DND-41 (cell line): ENCODE measurements at regions not wholly inside any gene's neighbourhood (a gene's known extent, or its start where the extent isn't known, plus 50 kb on each side); places are given as distances from the start of the nearest gene placed in this dataset.

Source experiments
- EZH2 ChIP-seq: IDR thresholded peaks from 3 replicates; pipeline ENCODE4 v1.6.1; 2012; ENCODE audit warnings: borderline replicate concordance, low read depth, mild to moderate bottlenecking, moderate library complexity, low read length, inconsistent platforms; ENCODE audit not compliant: severe bottlenecking
- TF ChIP-seq, protein P1 (sequence below): IDR thresholded peaks from 2 replicates; pipeline ENCODE4 v1.5.1; 2012; ENCODE audit warnings: borderline replicate concordance, low read length, moderate library complexity, mild to moderate bottlenecking; ENCODE audit not compliant: poor library complexity, severe bottlenecking; ENCODE audit errors: extremely low read depth

DNA sequence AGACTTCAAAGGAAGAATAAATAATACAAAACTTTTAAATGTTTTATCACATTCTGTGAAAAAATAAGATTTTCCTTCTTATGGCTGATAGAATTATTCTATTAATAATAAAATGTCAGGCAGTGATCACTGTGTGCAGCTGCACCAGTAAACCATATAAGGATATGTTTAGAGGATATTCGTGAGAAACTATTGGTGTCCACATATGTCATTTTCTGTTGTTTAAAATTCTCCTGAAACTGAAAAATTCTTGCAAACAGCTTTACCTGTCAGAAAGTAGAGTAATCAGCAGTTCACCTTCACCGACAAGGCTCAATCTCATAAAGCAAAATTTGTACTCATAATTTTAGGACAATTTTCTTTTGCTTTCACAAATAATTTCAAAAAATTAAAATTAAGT is 170.1 kb upstream of the KCNH7 start:
- TF ChIP-seq, protein P1, sequence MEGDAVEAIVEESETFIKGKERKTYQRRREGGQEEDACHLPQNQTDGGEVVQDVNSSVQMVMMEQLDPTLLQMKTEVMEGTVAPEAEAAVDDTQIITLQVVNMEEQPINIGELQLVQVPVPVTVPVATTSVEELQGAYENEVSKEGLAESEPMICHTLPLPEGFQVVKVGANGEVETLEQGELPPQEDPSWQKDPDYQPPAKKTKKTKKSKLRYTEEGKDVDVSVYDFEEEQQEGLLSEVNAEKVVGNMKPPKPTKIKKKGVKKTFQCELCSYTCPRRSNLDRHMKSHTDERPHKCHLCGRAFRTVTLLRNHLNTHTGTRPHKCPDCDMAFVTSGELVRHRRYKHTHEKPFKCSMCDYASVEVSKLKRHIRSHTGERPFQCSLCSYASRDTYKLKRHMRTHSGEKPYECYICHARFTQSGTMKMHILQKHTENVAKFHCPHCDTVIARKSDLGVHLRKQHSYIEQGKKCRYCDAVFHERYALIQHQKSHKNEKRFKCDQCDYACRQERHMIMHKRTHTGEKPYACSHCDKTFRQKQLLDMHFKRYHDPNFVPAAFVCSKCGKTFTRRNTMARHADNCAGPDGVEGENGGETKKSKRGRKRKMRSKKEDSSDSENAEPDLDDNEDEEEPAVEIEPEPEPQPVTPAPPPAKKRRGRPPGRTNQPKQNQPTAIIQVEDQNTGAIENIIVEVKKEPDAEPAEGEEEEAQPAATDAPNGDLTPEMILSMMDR, result no peak
- TF ChIP-seq EZH2, result no peak
